ENCODE measurements at regions not wholly inside any gene's neighbourhood (a gene's known extent, or its start where the extent isn't known, plus 50 kb on each side); places are given as distances from the start of the nearest gene placed in this dataset.

DNA sequence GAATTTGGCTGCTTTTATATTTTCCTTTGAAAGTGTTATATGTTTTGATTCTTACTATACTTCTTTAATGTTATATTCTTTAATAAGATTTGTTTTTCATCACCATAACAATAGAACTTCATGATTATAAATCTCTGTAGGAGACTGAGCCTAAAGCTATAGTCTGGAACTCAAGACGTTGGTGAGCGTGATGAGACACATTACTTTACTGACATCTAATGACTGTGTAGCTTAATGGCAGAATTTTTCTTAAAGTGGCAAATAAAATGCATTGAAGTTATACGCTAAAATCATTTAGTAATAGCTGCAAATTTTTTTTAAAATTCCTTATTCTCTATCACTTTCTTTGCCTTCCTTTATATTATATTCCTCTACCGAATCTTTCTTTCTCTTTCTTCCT, 56.1 kb upstream of the HAO2 start:
- no peaks in the 10 kb centered on the region for H3K36me3 Mint-ChIP-seq (ENCODE audit: low read depth)
- no peak overlapping the region for H3K27ac Mint-ChIP-seq
- POLR2A ChIA-PET = no interaction called here
- no peak for ATAC-seq (ENCODE audit: low read depth)
- no peak overlapping the region for H3K4me3 Mint-ChIP-seq
- intact Hi-C loops (cut with micrococcal nuclease) = no loop called here
- H3K4me1 Mint-ChIP-seq = no peaks in the 10 kb centered on the region
- H3K27me3 Mint-ChIP-seq = peaks cover 12% of the 10 kb centered on the region
- DNase-seq = no peak
- TF ChIP-seq, protein P1, sequence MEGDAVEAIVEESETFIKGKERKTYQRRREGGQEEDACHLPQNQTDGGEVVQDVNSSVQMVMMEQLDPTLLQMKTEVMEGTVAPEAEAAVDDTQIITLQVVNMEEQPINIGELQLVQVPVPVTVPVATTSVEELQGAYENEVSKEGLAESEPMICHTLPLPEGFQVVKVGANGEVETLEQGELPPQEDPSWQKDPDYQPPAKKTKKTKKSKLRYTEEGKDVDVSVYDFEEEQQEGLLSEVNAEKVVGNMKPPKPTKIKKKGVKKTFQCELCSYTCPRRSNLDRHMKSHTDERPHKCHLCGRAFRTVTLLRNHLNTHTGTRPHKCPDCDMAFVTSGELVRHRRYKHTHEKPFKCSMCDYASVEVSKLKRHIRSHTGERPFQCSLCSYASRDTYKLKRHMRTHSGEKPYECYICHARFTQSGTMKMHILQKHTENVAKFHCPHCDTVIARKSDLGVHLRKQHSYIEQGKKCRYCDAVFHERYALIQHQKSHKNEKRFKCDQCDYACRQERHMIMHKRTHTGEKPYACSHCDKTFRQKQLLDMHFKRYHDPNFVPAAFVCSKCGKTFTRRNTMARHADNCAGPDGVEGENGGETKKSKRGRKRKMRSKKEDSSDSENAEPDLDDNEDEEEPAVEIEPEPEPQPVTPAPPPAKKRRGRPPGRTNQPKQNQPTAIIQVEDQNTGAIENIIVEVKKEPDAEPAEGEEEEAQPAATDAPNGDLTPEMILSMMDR (IDR thresholded peaks at IDR 0.05) = no peak
- H3K9me3 Mint-ChIP-seq = no peaks in the 10 kb centered on the region
- CTCF ChIA-PET = no interaction called here

DNA sequence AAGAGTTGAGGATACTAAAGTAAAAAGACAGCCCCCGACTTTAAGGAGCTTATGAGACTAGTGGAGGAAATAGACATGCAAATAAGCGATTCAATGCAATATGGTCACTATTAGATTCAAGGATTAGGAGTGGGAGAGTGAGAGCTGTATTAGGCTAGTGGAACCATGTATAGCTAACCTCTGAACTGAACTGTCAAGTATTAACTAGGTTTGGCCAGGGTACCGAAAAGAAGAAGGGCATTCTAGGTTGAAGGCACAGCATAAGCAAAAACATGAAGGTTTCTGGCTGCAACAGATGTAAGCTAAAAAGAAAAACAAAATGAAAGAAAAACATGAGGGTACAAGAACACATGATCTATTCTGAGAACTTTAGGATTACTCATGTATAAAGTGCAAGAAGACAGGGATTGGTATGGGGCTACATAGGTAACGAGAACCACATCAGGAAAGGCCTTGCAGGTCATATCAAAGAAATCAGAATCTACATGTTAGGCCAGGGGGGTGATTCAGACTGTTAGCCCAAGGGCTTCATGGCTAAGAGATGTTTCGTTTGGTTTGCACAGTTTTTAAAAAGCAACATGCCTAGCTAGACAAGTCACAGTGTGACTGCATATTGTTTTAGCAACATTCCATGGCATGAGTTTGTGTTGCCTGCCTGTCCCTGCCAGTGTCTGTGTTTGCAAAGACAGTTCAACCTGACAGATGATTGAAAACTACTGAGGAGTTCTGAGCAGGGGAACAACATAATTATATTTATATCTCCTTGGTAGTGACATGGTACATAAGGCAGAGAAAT, 54.4 kb upstream of the HAO2 start:
- no peaks in the 10 kb centered on the region for H3K9me3 Mint-ChIP-seq
- peaks cover 6% of the 10 kb centered on the region for H3K27me3 Mint-ChIP-seq
- no peak for ATAC-seq (ENCODE audit: low read depth)
- H3K4me1 Mint-ChIP-seq = no peaks in the 10 kb centered on the region
- H3K27ac Mint-ChIP-seq = no peak overlapping the region
- H3K36me3 Mint-ChIP-seq (ENCODE audit: low read depth) = no peaks in the 10 kb centered on the region
- no peak for DNase-seq
- no peak overlapping the region for H3K4me3 Mint-ChIP-seq
- intact Hi-C loops (cut with micrococcal nuclease) = no loop called here
- TF ChIP-seq, protein P1 (IDR thresholded peaks at IDR 0.05) = no peak
- ChIA-PET POLR2A (no interaction called here), CTCF (no interaction called here)

GRCh38 chr1:119316870-119317416, 51.6 kb upstream of the HAO2 start:
- no peaks in the 10 kb centered on the region for H3K36me3 Mint-ChIP-seq (ENCODE audit: low read depth)
- H3K9me3 Mint-ChIP-seq = no peaks in the 10 kb centered on the region
- POLR2A ChIA-PET = no interaction called here
- no peaks in the 10 kb centered on the region for H3K4me1 Mint-ChIP-seq
- H3K4me3 Mint-ChIP-seq = no peak overlapping the region
- DNase-seq (no peak), ATAC-seq (ENCODE audit: low read depth) (no peak)
- no peak overlapping the region for H3K27ac Mint-ChIP-seq
- TF ChIP-seq, protein P1 (IDR thresholded peaks at IDR 0.05) = no peak
- no peaks in the 10 kb centered on the region for H3K27me3 Mint-ChIP-seq
- CTCF ChIA-PET = no interaction called here
- intact Hi-C loops (cut with micrococcal nuclease) = no loop called here

GRCh38 chr1:119318466-119319309, 49.9 kb upstream of the HAO2 start:
- TF ChIP-seq, protein P1 (IDR thresholded peaks at IDR 0.05) = no peak
- no peaks in the 10 kb centered on the region for H3K27me3 Mint-ChIP-seq
- POLR2A ChIA-PET = no interaction called here
- no peaks in the 10 kb centered on the region for H3K36me3 Mint-ChIP-seq (ENCODE audit: low read depth)
- H3K9me3 Mint-ChIP-seq = no peaks in the 10 kb centered on the region
- no peak overlapping the region for H3K4me3 Mint-ChIP-seq
- intact Hi-C loops (cut with micrococcal nuclease) = no loop called here
- ATAC-seq (ENCODE audit: low read depth) = no peak
- no peak overlapping the region for H3K27ac Mint-ChIP-seq
- CTCF ChIA-PET = no interaction called here
- H3K4me1 Mint-ChIP-seq = peaks cover 4% of the 10 kb centered on the region
- DNase-seq = no peak
